Activated CD8-positive, alpha-beta T cell treated with anti-CD3 and anti-CD28 coated beads, Interleukin-2, amount 10 ng/mL, durations not matched to agents 7 days and 5 days (primary cell): ENCODE measurements at regions not wholly inside any gene's neighbourhood (a gene's known extent, or its start where the extent isn't known, plus 50 kb on each side); places are given as distances from the start of the nearest gene placed in this dataset.
A peak's percentile ranks its signal among the peaks of the same experiment; 100 is the strongest.
"Not testable (repeated sequence)": the region's sequence is repeated elsewhere in the genome, so short reads cannot be mapped to it uniquely, and the experiment has no call there.

Experiments used
- ATAC-seq: fragments of 150-1000 bp; cut with Tn5 transposase; one replicate; pipeline ENCODE4 v1.10.0; 2021; ENCODE audit warnings: moderate library complexity
- CTCF ChIA-PET: fragments of 350-600 bp; sonication (Branson Sonifier 250); formaldehyde crosslinking; loops from one replicate; lab custom pipeline; 2021; ENCODE audit warnings: antibody characterized with exemption; lab: Charles Lee
- POLR2A ChIA-PET: fragments of 350-600 bp; sonication (Branson Sonifier 250); formaldehyde crosslinking; loops from one replicate; lab custom pipeline; 2021; ENCODE audit warnings: antibody characterized with exemption; lab: Charles Lee
- DNase-seq: peaks from one replicate; pipeline ENCODE4 v3.0.0-alpha.2; 2020
- H3K27ac Mint-ChIP-seq: one replicate; pipeline ENCODE4 v1.8.0; 2021; ENCODE audit warnings: mild to moderate bottlenecking, mixed read lengths
- H3K27me3 Mint-ChIP-seq: one replicate; pipeline ENCODE4 v1.8.0; 2021; ENCODE audit warnings: low read depth, mixed read lengths
- H3K36me3 Mint-ChIP-seq: one replicate; pipeline ENCODE4 v1.8.0; 2021; ENCODE audit warnings: low read depth, mixed read lengths
- H3K4me1 Mint-ChIP-seq: one replicate; pipeline ENCODE4 v1.8.0; 2021; ENCODE audit warnings: low read depth, mixed read lengths
- H3K4me3 Mint-ChIP-seq: one replicate; pipeline ENCODE4 v1.8.0; 2021; ENCODE audit warnings: mild to moderate bottlenecking, mixed read lengths
- H3K9me3 Mint-ChIP-seq: one replicate; pipeline ENCODE4 v1.8.0; 2022; ENCODE audit warnings: mixed read lengths; ENCODE audit not compliant: insufficient read depth

DNA sequence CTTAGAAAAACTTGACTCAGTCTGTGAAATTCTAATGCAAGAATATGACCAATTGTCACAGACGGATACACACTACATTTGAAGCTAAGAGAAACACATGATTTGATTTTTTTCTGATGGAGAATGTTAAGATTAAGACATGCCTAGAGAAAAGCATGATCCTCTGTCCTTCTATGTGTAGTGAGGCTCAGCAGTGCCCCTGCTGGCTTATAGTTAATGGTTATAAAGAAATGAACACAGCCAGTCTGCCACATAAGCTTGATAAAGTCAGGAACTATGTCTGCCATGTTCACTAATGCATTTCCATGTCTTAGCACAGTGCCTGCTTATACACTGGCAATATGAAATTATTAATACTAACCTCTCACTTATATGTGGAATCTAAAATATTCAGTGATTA, 168.1 kb upstream of the DAAM1 start:
- H3K27ac Mint-ChIP-seq, result no peak overlapping the region
- H3K4me1 Mint-ChIP-seq, result no peaks in the 10 kb centered on the region
- ATAC-seq, result no peak
- no peaks in the 10 kb centered on the region for H3K9me3 Mint-ChIP-seq
- DNase-seq, result no peak
- H3K4me3 Mint-ChIP-seq, result no peak overlapping the region
- H3K36me3 Mint-ChIP-seq, result no peaks in the 10 kb centered on the region
- CTCF ChIA-PET, result interaction anchor here (0.7 to 1.3 kb wide), 2 partner anchors 13 to 311 kb away, joined by 3 read pairs; no protein-coding TSS in a partner anchor
- POLR2A ChIA-PET, result no interaction called here
- H3K27me3 Mint-ChIP-seq, result peaks cover 10% of the 10 kb centered on the region

DNA sequence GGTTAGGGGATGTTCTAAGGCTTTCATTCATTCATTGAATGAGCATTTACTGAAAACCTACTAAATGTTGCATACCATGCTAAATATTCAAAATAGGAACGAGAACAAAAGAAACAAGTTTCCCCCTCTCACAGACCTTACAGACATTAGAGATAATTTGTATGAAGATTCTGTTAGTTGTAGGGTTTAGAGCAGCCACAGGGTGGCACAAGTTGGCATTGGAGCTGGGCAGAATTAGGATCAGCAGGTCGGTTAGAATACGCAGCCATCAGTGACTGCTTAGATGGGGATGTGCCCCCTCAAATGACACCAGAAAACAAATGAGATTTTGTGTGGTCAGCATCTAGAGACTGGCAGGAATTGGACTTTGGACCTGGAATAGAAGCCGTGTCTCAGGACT, 166.3 kb upstream of the DAAM1 start:
- Mint-ChIP-seq H3K4me3 (no peak overlapping the region), H3K27ac (no peak overlapping the region), H3K9me3 (no peaks in the 10 kb centered on the region), H3K36me3 (no peaks in the 10 kb centered on the region), H3K4me1 (no peaks in the 10 kb centered on the region), H3K27me3 (peaks cover 10% of the 10 kb centered on the region)
- POLR2A ChIA-PET, result no interaction called here
- no peak for DNase-seq
- ATAC-seq, result no peak
- CTCF ChIA-PET, result interaction anchor here (1.1 kb wide), 1 partner anchor 103 kb away, joined by 4 read pairs; no protein-coding TSS in a partner anchor

DNA sequence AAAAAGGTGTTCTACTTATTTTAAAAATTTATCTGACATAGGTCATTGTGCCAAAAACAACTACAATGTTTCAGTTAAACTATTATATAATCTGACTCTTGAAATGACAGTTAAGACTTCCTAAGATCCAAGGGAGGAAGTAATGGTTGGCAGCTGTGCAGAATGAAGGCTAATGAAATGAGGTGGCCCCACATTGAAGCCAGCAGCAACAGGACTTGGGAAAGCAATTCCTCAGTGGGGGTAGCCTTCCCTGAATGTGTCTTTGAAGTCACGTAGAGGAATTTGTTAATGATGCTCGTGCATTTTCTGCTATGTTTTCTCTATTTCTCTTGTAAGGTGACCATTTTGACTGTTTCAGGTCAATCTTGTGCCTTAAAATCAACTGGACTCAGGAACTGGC, 162.4 kb upstream of the DAAM1 start:
- H3K9me3 Mint-ChIP-seq, result no peaks in the 10 kb centered on the region
- H3K27ac Mint-ChIP-seq, result no peak overlapping the region
- peaks cover 5% of the 10 kb centered on the region for H3K4me1 Mint-ChIP-seq

DNA sequence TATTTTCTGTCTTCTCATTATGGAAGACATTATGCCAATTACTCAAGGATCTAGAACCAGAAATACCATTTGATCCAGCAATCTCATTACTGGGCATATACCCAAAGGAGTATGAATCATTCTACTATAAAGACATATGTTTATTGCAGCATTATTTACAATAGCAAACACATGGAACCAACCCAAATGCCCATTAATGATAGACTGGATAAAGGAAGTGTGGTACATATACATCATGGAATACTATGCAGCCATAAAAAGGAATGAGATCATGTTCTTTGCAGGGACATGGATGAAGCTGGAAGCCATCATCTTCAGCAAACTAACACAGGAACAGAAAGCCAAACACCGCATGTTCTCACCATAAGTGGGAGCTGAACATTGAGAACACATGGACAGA, 161.8 kb upstream of the DAAM1 start:
- H3K4me1 Mint-ChIP-seq, CTCF ChIA-PET, H3K4me3 Mint-ChIP-seq, H3K36me3 Mint-ChIP-seq, H3K27ac Mint-ChIP-seq, ATAC-seq, H3K9me3 Mint-ChIP-seq, DNase-seq, POLR2A ChIA-PET: not testable (repeated sequence)
- H3K27me3 Mint-ChIP-seq, result peaks cover 18% of the 10 kb centered on the region

More for the DNA sequence above, 162.4 kb upstream of the DAAM1 start:
- ChIA-PET POLR2A (no interaction called here), CTCF (no interaction called here)
- no peak for ATAC-seq
- Mint-ChIP-seq H3K27me3 (peaks cover 16% of the 10 kb centered on the region), H3K36me3 (no peaks in the 10 kb centered on the region), H3K4me3 (no peak overlapping the region)
- DNase-seq, result no peak

DNA sequence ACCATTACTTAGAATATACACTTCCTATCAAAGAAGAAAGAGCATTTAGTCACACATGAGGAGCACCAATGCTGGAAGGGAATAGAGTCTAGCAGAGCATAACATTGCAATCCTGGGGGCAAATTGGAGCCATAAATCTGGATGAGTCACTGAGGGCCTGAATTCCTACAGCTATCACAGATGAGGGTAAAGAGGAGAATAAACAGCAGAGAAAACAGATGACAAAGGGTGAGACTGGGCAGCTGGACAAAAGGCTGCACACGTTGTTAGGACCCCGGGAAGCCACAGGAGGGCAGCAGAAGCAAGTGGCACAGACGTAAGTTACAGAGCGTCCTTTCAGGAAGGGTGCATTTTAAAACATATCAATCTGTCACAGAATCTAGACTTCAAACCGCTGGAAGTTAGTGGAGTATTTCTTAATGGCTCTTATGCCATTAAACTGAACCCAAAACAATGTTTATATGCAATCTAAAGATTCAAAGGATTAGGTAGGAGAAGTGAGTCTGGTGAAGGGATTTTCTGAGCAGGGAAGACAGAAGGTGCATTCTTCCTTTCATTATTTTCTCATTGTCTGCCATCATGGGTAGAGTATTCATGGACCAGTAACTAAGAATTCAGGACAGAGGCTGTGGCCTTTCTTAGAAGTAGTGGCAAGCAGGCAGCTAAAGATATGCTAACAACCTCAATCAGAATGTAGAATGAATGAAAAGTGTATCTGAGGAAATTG, 159.8 kb upstream of the DAAM1 start:
- H3K4me3 Mint-ChIP-seq, result peak overlapping the region; percentile 40
- no peaks in the 10 kb centered on the region for H3K36me3 Mint-ChIP-seq
- ChIA-PET CTCF (interaction anchor here (0.8 to 1.7 kb wide), 4 partner anchors 27 to 548 kb away, joined by 3 to 7 read pairs (median 4); no protein-coding TSS in a partner anchor), POLR2A (no interaction called here)
- DNase-seq, result peak; percentile 60
- H3K4me1 Mint-ChIP-seq, result peaks cover 5% of the 10 kb centered on the region
- no peaks in the 10 kb centered on the region for H3K9me3 Mint-ChIP-seq
- peak; percentile 69 for ATAC-seq
- peaks cover 14% of the 10 kb centered on the region for H3K27me3 Mint-ChIP-seq
- H3K27ac Mint-ChIP-seq, result no peak overlapping the region

DNA sequence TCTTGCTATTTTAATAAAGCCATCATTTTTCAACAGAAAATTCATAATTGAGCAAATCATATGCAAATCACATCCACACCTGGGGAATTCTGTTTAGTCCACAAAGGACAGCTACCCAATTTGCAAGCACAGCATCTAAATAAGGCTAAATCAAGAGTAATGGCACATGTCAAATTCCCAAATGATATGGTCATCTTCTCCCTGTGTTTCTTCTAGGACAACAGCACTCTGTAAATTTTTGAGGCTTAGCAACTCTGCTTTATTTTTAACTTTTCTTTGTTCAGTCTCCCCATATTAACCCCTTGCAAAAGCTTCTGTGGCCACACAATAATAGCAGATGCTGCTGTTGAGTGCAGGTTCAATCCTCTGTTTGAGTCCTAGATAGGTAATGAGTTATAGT, 155.6 kb upstream of the DAAM1 start:
- Mint-ChIP-seq H3K9me3 (no peaks in the 10 kb centered on the region), H3K36me3 (no peaks in the 10 kb centered on the region), H3K27me3 (peaks cover 19% of the 10 kb centered on the region), H3K4me1 (peaks cover 5% of the 10 kb centered on the region), H3K27ac (no peak overlapping the region), H3K4me3 (no peak overlapping the region)
- POLR2A ChIA-PET, result interaction anchor here (0.7 kb wide), 1 partner anchor 354 kb away, joined by 3 read pairs; no protein-coding TSS in a partner anchor
- ATAC-seq (no peak), DNase-seq (no peak)
- CTCF ChIA-PET, result interaction anchor here (0.6 to 1.8 kb wide), 3 partner anchors 12 to 926 kb away, joined by 3 read pairs; no protein-coding TSS in a partner anchor

DNA sequence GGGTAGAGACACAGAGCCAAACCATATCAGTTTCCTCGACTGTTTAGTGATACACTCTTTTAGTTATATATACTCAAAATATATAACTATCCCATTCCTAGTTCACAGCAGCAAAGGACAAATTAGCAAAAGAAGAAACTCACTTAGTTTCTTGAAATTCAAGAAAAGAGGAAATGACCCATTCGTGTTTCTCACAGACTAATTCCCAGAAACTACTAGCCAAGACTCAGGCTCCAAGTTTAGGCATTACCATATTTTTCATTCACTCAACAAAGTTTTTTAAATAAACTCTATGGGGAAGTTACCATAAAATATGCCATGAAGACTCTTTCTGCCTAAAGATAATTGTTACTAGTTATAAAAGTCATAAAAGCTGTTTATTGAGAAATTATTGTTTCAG, 152.3 kb upstream of the DAAM1 start:
- ATAC-seq (no peak), DNase-seq (no peak)
- Mint-ChIP-seq H3K9me3 (no peaks in the 10 kb centered on the region), H3K4me1 (no peaks in the 10 kb centered on the region), H3K36me3 (no peaks in the 10 kb centered on the region), H3K4me3 (no peak overlapping the region), H3K27ac (no peak overlapping the region), H3K27me3 (peaks cover 12% of the 10 kb centered on the region)
- CTCF ChIA-PET, result no interaction called here
- POLR2A ChIA-PET, result no interaction called here

DNA sequence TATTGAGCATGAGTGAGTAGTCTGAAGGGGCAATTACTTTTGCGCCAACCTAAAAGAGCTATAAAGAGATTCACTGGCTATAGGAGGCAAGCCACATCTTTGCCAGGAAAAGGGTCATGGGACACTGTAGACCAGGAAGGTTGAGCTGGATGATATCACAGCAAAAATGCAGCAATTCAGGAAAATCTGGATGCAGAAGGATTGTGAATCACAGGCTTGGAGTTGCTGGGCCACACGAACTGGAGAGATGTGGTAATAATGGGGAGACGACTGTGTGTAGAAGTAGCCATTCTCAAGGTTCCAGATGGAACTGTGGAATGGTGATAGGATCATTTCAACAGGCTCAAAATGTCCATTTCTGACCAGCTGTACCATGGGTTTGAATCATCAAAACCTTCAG, 151.4 kb upstream of the DAAM1 start:
- Mint-ChIP-seq H3K27ac (no peak overlapping the region), H3K4me3 (no peak overlapping the region), H3K36me3 (no peaks in the 10 kb centered on the region), H3K4me1 (no peaks in the 10 kb centered on the region), H3K9me3 (no peaks in the 10 kb centered on the region), H3K27me3 (peaks cover 10% of the 10 kb centered on the region)
- DNase-seq (no peak), ATAC-seq (no peak)
- ChIA-PET POLR2A (no interaction called here), CTCF (no interaction called here)

DNA sequence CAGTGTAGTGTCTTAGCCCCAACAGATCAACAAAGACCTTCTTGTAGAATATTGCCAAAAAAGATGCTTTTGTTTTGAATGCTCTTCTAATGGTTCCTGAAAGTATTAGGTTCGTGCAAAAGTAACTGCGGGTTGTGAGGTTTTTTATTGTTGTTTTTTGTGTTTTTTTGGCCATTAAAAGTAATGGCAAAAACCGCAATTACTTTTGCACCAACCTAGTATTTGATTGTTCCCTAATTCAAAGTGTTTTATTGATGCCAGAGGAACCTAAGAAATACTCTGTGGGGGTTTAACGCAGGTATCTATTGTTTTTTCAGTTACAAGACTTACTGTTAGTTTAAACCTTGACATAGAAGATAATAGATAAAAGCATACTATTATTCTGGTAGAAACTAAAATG, 150.8 kb upstream of the DAAM1 start:
- H3K36me3 Mint-ChIP-seq, result no peaks in the 10 kb centered on the region
- ChIA-PET POLR2A (no interaction called here), CTCF (no interaction called here)
- peaks cover 10% of the 10 kb centered on the region for H3K27me3 Mint-ChIP-seq
- H3K4me3 Mint-ChIP-seq, result no peak overlapping the region
- ATAC-seq, result no peak
- no peaks in the 10 kb centered on the region for H3K9me3 Mint-ChIP-seq
- no peak overlapping the region for H3K27ac Mint-ChIP-seq
- no peaks in the 10 kb centered on the region for H3K4me1 Mint-ChIP-seq
- DNase-seq, result no peak

DNA sequence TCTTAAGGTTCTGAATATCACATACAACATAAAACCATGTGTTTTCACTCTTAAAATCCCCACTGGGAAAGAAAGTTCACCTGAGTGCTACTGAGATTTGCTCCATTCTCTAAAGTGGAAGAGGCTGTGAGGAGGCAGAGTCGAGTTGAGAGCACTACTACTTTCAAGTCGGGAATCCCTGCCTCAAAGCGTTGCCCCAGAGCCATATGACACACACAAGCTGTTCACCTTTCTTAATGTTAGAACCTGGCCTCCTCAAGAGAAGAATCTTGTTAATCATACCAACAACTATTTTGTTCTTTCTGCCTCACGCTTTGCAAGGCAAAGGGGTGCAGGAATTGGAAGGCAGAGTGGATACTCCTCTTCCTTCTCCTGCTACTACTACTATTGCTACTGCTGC, 149.7 kb upstream of the DAAM1 start:
- Mint-ChIP-seq H3K36me3 (no peaks in the 10 kb centered on the region), H3K9me3 (no peaks in the 10 kb centered on the region), H3K27ac (no peak overlapping the region), H3K4me1 (no peaks in the 10 kb centered on the region), H3K4me3 (no peak overlapping the region), H3K27me3 (peaks cover 10% of the 10 kb centered on the region)
- POLR2A ChIA-PET, result no interaction called here
- CTCF ChIA-PET, result no interaction called here
- DNase-seq, result no peak
- no peak for ATAC-seq

DNA sequence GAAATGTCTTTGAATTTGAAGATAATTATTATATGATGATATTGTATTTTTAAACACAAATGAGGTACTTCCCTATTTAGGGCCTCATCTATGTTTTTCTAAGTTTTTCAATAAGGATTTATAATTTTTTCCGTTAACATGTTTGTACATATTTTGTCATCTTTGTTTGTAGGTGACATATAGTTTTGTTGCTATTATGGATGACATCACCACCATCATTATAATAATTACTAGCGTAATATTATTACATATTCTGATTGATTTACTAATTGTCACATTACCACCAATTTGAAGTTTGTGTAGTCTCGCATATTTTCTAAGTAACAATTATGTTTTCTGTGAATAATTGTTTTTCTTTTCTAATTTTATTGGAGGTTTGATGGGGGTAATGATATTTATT, 147.2 kb upstream of the DAAM1 start:
- H3K27ac Mint-ChIP-seq, result no peak overlapping the region
- H3K4me3 Mint-ChIP-seq, result no peak overlapping the region
- DNase-seq (no peak), ATAC-seq (no peak)
- H3K27me3 Mint-ChIP-seq, result peaks cover 4% of the 10 kb centered on the region
- ChIA-PET POLR2A (no interaction called here), CTCF (no interaction called here)
- H3K9me3 Mint-ChIP-seq, result no peaks in the 10 kb centered on the region
- H3K4me1 Mint-ChIP-seq, result no peaks in the 10 kb centered on the region
- H3K36me3 Mint-ChIP-seq, result no peaks in the 10 kb centered on the region

DNA sequence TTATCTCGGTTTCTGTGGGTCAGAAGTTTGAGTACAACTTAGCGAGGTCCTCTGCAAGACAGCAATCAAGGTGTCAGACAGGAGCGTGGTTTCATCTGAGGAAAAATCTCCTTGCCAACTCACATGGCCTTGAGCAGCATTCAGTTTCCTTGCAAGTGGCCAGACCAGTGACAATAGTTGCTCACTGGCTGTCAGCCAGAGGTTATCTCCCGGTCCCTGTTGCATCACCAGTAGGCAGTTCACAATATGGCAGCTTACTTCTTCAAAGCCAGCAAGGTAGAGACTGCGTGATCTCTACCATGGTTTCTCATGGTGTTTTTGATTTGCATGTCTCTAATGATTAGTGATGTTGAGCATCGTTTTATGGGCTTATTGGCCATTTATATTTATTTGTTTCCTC, 143.8 kb upstream of the DAAM1 start:
- POLR2A ChIA-PET, result no interaction called here
- Mint-ChIP-seq H3K4me3 (no peak overlapping the region), H3K9me3 (no peaks in the 10 kb centered on the region), H3K27ac (no peak overlapping the region), H3K27me3 (peaks cover 9% of the 10 kb centered on the region), H3K36me3 (no peaks in the 10 kb centered on the region), H3K4me1 (no peaks in the 10 kb centered on the region)
- ATAC-seq (no peak), DNase-seq (no peak)
- CTCF ChIA-PET, result interaction anchor here (0.8 kb wide), 1 partner anchor 21 kb away, joined by 3 read pairs; no protein-coding TSS in a partner anchor
